ENCODE measurements at regions not wholly inside any gene's neighbourhood (a gene's known extent, or its start where the extent isn't known, plus 50 kb on each side); places are given as distances from the start of the nearest gene placed in this dataset.

DNA sequence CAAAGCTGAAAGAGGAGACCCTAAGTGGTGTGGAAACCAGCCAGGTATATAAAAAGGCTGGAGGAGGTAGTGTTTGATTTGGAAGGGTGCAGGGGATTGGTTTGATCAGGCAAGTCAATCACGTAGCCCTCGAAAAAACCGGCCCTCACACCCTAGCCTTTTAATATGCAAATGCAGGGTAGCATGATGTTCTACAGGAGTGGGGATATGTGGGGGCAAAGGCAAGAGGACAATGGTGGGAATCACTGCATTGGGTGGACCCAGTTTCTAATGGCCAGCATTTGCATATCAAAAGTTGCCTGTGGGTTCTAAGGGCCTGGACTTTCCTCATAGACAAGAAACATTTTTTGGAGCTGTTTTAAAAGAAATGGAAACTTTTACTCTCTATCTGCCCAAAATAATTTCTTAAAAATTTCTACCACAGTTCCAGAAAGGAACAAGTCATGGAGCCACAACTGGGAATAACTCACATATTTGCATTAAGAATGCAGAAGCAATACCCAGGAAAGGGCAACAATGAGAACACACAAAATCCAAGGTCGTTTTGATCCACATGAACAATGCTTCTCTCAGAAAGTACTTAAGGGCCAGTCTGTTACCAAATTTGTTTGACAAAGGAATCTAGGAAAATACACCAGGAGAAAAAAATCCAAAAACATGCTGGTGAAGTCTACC lies 915.8 kb downstream of the NLGN4Y start:
- TF ChIP-seq, protein P1, sequence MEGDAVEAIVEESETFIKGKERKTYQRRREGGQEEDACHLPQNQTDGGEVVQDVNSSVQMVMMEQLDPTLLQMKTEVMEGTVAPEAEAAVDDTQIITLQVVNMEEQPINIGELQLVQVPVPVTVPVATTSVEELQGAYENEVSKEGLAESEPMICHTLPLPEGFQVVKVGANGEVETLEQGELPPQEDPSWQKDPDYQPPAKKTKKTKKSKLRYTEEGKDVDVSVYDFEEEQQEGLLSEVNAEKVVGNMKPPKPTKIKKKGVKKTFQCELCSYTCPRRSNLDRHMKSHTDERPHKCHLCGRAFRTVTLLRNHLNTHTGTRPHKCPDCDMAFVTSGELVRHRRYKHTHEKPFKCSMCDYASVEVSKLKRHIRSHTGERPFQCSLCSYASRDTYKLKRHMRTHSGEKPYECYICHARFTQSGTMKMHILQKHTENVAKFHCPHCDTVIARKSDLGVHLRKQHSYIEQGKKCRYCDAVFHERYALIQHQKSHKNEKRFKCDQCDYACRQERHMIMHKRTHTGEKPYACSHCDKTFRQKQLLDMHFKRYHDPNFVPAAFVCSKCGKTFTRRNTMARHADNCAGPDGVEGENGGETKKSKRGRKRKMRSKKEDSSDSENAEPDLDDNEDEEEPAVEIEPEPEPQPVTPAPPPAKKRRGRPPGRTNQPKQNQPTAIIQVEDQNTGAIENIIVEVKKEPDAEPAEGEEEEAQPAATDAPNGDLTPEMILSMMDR (IDR thresholded peaks at IDR 0.05; ENCODE audit: low read depth, low read length): no peak
- no peak for DNase-seq (ENCODE audit: low read depth in 2 of 2)
- no peak overlapping the region for H3K4me3 ChIP-seq (replicated peaks in 1 of 2; ENCODE audit: low read depth in 2 of 2, low read length in 2 of 2)

DNA sequence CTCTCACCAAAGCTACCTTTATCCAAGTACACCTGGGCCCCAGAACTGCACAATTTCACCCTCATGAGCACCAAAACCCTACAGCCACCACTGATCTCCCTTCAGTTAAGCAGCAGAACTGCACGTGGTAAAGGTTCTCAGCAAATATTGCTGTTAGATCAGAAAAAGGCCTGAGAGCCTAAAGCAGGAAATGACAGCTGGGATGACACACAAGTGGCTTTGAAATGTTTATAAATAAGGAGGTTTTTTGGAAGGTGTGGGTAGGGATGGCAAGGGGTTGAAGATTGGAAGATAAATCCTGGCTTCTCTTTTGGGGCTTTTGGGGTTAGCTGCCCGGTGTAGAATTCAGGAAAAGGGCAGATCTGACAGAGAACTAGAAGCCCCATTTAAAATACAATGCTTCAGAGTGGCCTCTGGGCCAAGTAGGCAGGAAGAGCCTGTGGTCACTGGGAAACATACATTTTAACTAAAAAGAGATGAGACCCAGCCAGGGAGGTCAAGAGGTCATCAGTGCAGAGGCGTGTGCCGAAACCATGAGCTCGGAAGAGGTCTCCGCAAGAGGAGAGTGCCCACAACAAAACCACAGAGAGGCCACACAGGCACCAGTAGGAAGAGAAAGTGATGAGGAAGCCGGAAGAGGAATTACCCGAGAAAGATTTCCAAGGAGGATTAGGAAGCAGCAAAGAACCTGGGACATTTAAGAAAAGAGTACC lies 916.5 kb downstream of the NLGN4Y start:
- H3K4me3 ChIP-seq (replicated peaks in 1 of 2; ENCODE audit: low read depth in 2 of 2, low read length in 2 of 2): no peak overlapping the region
- DNase-seq (ENCODE audit: low read depth in 2 of 2): no peak
- TF ChIP-seq, protein P1 (IDR thresholded peaks at IDR 0.05; ENCODE audit: low read depth, low read length): no peak

DNA sequence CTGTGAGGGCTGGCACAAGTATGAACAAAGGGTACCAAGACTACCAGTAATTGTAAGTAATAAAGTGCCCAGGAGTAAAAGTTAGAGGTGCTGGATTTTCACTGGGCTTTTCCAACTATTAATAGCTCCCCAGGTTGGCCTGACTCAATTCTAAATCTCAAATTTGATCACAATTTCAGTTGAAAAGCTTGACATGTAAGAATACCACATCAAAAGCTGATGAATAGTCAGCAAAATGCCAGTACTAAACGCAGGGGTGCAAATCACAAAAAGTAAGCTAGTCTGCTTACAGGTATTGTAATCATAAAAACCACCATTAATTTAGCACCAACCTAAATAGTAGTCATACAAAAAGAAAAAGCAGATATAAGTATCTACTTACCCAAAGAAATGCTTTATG lies 917.5 kb downstream of the NLGN4Y start:
- H3K4me3 ChIP-seq (replicated peaks in 1 of 2; ENCODE audit: low read depth in 2 of 2, low read length in 2 of 2): no peak overlapping the region
- TF ChIP-seq, protein P1 (IDR thresholded peaks at IDR 0.05; ENCODE audit: low read depth, low read length): no peak
- no peak for DNase-seq (ENCODE audit: low read depth in 2 of 2)

DNA sequence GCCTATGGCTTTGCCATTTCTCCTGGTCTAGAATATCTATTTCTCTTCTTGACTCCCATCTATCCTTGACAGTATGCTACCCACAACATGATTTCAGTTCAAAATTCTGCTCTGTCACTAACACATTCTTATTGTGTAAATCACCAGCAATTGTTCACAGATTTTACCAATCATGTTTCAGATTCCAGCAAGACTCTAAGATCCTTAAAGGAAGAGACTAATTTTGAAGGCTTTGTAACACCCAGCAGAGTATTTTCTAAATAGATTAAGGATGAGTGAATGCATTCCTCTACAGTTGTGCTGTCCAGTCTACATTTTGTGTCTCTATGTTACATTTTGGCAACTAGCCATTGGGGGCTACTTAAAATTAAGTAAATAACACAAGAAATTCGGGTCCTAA lies 921.5 kb downstream of the NLGN4Y start:
- H3K4me3 ChIP-seq (replicated peaks in 1 of 2; ENCODE audit: low read depth in 2 of 2, low read length in 2 of 2): no peak overlapping the region
- DNase-seq (ENCODE audit: low read depth in 2 of 2): no peak
- TF ChIP-seq, protein P1 (IDR thresholded peaks at IDR 0.05; ENCODE audit: low read depth, low read length): no peak

DNA sequence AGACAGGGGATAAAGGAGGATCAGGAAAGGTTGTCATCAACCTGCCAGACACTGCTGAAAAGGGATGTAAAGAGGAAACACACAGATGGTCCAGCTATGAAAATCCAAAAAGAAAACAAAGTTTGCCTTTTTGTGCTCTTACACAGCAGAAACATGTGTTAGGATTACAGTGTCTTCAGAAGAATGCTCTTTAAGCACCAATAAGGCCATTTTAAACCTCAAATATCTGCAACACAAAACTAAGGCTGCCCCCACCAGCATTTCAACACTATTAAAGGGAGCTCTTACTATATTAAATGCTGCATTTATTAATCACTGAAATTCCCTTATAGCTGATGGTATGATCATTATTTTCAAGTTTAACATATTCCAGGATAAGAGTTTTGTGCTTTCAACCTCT lies 922.5 kb downstream of the NLGN4Y start:
- TF ChIP-seq, protein P1 (IDR thresholded peaks at IDR 0.05; ENCODE audit: low read depth, low read length): no peak
- no peak for DNase-seq (ENCODE audit: low read depth in 2 of 2)
- no peak overlapping the region for H3K4me3 ChIP-seq (replicated peaks in 1 of 2; ENCODE audit: low read depth in 2 of 2, low read length in 2 of 2)

DNA sequence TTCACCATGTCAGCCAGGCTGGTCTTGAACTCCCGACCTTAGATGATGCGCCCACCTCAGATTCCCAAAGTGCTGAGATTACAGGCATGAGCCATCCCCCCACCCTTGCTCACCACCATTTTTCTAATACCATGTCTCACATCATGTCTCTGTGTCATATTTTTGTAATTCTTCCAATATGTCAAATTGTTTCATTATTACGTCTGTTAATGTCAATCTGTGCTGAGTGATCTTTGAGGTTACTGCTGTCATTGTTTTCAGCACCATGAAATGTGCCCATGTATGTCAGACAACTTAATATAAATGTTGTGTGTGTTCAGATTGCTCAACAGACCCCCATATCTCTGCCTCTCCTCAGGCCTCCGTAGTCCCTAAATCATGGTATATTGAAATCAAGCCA lies 923.6 kb downstream of the NLGN4Y start:
- TF ChIP-seq, protein P1 (IDR thresholded peaks at IDR 0.05; ENCODE audit: low read depth, low read length): no peak

More for the DNA sequence above, 923.6 kb downstream of the NLGN4Y start:
- no peak for DNase-seq (ENCODE audit: low read depth in 2 of 2)
- H3K4me3 ChIP-seq (replicated peaks in 1 of 2; ENCODE audit: low read depth in 2 of 2, low read length in 2 of 2): no peak overlapping the region

Measured in cardiac fibroblast (primary cell).